NOMO-1 treated with DMSO at 0.1 percent for 48 hours (cell line): ENCODE measurements at regions not wholly inside any gene's neighbourhood (a gene's known extent, or its start where the extent isn't known, plus 50 kb on each side); places are given as distances from the start of the nearest gene placed in this dataset.

Experiments
- DNase-seq: peaks from one replicate; lab custom pipeline; 2025; ENCODE audit not compliant: unreplicated experiment; lab: John Stamatoyannopoulos, UW

GRCh38 chr4:178258603-178259002 is 816.4 kb upstream of the AGA start:
- DNase-seq, result no peak

DNA sequence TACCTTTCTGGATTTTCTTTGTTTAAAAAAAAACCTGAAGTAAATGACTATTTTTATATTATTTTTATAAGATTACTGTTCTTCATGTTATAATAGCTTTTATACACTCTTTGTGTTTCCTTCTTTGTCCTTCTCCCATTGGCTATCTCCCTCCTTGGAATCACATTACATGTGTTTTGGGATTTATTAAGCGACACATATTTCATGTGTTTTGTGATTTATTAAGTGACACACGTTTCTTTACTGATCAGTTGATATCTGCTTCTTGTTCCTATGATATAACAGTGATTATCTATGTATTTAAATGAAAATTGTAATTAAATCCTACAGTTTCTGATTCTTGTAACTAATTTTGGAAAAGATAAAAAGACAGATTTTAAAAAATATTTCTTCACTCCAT is 817.3 kb upstream of the AGA start:
- DNase-seq, result no peak

GRCh38 chr4:178264001-178264400 is 821.8 kb upstream of the AGA start:
- DNase-seq, result no peak

DNA sequence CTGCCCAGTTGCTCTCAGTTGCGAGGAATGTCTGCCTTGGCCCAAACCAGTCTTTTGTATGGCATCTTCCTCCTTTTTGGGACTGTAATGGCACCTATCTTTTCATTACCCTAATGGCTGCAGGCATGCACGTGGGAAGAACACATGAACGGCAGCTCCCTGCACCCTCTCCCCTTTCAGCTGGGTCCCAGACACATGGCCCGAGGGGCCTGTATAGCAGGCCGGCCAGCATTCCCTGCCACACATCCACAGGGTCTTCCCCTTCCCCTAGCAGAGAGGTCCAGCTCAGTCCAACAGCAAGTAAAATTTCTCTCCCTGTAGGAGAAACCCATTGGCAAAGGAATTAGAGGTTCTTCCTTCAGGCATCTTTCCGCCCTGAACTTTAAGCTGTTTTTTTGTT is 829.1 kb upstream of the AGA start:
- no peak for DNase-seq

- no peak for DNase-seq
Observed at GRCh38 chr4:178273168-178273567, 830.9 kb upstream of the AGA start.

DNA sequence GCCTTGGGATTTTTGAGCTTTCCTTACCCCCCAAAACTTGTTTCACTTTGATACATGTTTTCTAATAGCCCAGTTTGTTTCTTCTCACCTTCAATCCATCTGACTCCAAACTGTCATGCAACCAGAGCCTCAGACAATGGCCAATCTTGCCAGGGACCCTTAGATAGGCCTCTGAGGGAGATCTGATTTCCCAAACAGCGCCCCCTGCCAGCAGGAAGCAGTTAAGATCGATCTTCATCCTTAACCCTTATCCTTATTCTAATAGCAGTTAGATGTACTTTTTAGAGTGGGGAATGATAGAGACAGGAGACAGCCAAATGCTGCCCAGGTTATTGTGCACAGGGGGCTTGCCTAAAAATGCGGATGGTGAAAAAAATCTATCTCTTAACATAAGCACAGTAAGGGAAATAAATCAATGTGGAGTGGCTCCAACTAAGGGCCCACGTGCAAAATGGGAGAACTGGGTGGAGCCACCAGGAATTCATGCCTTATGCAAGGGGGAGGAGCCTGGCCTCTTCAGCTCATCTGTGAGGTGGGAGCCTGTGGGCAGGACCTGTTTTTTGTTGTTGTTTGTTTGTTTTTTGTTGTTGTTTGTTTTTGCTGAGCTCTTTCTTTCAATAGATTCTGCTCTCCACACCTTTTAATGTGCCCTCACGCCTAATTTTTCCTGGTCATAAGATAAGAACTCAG is 833.6 kb upstream of the AGA start:
- DNase-seq, result no peak

GRCh38 chr4:178280362-178280761 is 838.1 kb upstream of the AGA start:
- no peak for DNase-seq

DNA sequence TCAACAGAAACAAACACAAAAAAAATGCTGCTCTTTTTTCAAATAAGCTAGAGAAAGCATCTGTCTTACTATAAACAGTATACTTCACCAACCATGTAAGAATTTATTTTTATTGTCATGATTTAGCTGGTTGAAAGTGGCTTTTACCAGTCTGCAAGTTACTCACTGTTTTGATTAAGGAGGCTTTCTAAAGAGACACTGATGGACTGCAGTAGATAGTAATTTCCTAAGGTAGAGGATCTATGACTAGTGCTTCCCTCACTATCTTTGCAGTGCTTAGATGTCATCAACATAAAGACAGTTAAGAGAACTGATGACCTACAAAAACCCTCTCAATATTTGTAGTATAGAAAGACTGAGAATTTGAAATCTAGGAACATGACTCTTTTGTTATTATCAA is 846.2 kb upstream of the AGA start:
- no peak for DNase-seq

DNA sequence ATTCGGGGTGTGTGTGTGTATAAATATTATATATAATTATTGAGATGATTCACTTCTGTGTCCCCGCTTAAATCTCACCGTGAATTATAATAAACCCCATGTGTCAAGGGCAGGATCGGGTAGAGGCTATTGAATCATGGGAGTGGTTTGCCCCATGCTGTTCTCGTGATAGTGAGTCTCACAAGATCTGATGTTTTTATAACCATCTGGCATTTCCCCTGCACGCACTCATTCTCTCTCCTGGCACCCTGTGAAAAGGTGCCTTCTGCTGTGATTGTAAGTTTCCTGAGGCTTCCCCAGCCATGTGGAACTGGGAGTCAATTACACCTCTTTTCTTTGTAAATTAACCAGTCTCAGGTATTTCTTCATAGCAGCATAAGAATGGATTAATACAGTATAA is 851.4 kb upstream of the AGA start:
- no peak for DNase-seq

- DNase-seq, result no peak
Observed at GRCh38 chr4:178296669-178297068, 854.4 kb upstream of the AGA start.

DNA sequence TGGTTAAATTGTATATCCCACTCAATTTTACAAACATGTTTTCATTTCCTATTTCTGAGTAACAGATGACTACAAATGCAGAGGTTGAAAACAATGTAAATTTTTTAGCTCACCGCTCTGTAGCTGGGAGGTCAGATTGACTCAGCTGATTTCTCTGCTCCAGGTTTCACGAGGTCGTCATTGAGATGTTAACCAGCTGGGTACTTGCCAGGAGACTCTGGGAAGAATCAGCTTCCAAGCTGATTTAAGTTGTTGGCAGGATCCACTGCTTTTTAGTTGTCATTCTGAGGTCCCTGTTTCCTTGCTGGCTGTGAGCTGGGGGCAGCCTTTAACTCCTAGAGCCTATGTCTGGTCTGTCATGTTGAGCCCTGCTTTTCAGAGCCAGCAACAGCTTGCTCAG is 864.3 kb upstream of the AGA start:
- DNase-seq, result no peak

- no peak for DNase-seq
Observed at GRCh38 chr4:178309890-178310289, 867.7 kb upstream of the AGA start.

GRCh38 chr4:178311997-178312396 is 869.8 kb upstream of the AGA start:
- DNase-seq, result no peak

GRCh38 chr4:178314287-178314686 is 872.0 kb upstream of the AGA start:
- DNase-seq, result no peak

- no peak for DNase-seq
Observed at GRCh38 chr4:178316211-178316610, 874.0 kb upstream of the AGA start.

DNA sequence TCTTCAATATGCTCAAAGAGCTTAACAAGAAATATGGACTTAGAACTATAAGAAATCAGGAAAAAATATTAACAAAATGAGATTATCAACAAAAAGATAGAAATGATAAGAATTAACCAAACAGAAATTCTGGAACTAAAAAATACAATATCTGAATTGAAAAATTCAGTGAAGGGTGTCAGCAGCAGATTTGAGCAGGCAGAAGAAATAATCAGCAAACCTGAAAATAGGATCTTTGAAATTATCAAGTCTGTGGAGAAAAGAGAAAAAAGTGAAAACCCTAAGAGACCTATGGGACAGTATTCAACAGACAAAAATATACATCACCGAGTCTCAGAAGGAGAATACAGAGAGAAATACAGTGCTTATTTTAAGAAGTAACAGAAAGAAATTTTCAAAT is 877.8 kb upstream of the AGA start:
- no peak for DNase-seq

DNA sequence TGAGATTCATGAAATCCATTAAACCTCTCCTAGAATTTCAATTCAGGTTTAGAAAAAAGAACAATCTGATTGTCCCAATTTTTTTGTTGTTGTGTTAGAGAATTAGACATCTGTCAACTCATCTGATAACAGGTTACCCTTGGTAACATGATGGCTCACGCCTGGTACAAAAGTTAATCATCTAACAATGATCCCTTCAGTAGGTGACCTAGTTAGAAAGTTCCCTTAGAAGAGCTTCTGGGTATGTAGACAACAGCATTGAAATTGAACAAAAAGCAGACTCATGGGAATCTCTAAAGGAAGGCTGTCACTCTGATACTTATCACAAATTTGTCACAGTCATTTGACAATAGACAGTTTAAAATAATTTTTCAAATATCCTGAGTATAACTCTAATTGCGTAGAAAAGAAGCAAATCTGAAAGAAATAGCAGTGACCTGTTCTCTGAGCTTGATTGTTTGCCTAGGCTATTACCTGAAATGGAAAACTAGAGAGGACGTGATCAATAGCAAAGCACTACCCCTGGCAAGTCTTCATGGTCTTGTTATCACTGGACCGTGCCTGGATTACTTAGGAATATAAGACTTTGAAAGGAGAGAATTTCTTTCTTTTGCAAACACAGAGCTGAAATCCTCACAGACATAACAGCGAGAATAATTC is 880.4 kb upstream of the AGA start:
- DNase-seq, result no peak

GRCh38 chr4:178329226-178329872 is 887.1 kb upstream of the AGA start:
- no peak for DNase-seq

- DNase-seq, result no peak
Observed at GRCh38 chr4:178333355-178333754, 891.1 kb upstream of the AGA start.

DNA sequence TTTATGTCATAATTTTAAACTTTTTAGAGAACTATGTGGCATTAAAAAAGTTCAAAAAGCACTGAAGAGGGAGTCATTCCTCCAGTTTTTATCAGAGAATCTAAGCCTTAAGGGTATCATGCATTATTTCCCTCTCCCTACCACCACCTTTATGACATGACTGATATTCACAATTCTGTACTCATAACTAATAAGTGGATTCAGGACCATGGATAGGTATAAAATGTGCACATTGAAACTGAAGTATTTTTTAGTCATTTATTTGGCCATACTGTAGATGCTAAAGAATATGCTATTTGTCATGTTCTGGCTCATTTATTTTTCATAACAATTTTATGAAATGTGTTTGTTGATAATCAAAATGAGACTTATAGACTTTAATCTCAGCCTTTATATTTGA is 897.5 kb upstream of the AGA start:
- no peak for DNase-seq

DNA sequence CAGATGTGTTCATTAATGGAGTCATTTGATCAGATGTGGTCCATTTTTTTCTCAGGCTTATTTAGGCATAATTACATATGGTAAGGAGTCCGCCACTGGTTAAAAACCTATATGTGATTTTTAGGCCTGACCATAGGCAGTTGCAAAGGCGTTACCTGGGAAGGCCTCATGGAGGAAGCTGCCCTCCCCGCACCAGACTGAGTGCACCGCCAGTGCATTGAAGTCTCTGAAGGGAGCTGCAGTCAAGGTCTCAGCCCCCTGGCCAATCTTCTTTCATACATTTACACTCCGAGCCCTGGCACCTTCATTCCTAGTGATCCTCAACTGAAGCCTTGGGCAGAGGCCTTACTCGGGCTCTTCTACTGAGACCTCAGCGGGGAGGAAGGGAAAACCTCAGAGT is 898.2 kb upstream of the AGA start:
- DNase-seq, result no peak

DNA sequence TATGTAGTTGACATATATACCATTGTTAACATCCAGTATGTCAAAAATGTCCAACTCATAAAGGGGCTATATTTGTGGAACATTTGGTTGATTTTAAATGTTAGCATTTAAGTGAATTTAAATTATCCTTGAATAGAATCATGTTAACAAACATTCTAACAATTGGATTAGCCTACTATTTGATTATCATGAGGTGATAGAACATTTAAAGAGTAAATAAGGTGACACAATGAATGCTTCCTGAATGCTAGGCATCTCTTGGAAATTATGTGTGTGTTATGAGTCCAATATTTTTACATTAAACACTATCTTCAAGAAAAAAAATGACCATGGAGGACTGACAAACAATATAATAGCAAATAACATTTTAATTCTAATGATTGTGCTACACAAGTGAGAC is 901.9 kb upstream of the AGA start:
- DNase-seq, result no peak

DNA sequence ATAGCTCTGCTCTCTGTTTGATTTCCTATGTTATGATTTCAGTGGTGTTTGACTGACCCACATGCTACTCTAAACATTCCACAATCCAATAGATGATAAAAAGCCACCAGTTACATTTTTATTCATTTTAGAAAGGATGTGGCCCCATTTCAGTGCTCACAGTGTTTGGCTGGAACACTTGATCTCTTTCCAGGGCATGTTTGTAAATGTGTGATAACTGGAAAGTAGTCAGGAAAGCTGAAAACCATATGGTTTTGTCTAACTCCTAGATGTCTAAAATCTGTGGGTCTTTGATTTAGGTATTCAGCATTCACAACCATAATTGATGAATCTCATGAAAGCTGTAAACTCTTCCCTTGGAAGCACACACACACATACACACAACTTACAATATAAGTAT is 904.9 kb upstream of the AGA start:
- DNase-seq, result no peak
